Neural progenitor cell (in vitro differentiated cells): ENCODE measurements at regions not wholly inside any gene's neighbourhood (a gene's known extent, or its start where the extent isn't known, plus 50 kb on each side); places are given as distances from the start of the nearest gene placed in this dataset.

Experiments
- DNase-seq: peaks from one replicate; pipeline ENCODE4 v3.0.0-alpha.2; 2016; ENCODE audit warnings: low spot score
- H2AFZ ChIP-seq: fragments of 200-600 bp; sonication (generic); replicated peaks from 2 replicates; pipeline ENCODE4 v1.6.1; 2016; ENCODE audit warnings: antibody characterized with exemption
- H3F3A ChIP-seq: fragments of 200-600 bp; sonication (generic); 2 replicates; pipeline ENCODE4 v1.6.1; 2016; ENCODE audit warnings: antibody characterized with exemption, low read depth
- H3K27ac ChIP-seq: fragments of 200-600 bp; sonication (generic); 2 replicates; pipeline ENCODE4 v1.5.1; 2016; ENCODE audit warnings: mild to moderate bottlenecking
- H3K27me3 ChIP-seq: fragments of 200-600 bp; sonication (generic); 2 replicates; pipeline ENCODE4 v1.6.1; 2016; ENCODE audit warnings: mild to moderate bottlenecking, moderate library complexity
- H3K36me3 ChIP-seq: fragments of 200-600 bp; sonication (generic); 2 replicates; pipeline ENCODE4 v1.5.1; 2016
- H3K4me1 ChIP-seq: fragments of 200-600 bp; sonication (generic); 2 replicates; pipeline ENCODE4 v1.6.1; 2016; ENCODE audit warnings: mixed run types
- H3K4me2 ChIP-seq: fragments of 200-600 bp; sonication (generic); 2 replicates; pipeline ENCODE4 v1.6.1; 2016
- H3K4me3 ChIP-seq: fragments of 200-600 bp; sonication (generic); 2 replicates; pipeline ENCODE4 v1.5.1; 2016
- H3K79me2 ChIP-seq: fragments of 200-600 bp; sonication (generic); 2 replicates; pipeline ENCODE4 v1.6.1; 2016; ENCODE audit warnings: low read depth
- H3K9ac ChIP-seq: fragments of 200-600 bp; sonication (generic); 2 replicates; pipeline ENCODE4 v1.6.1; 2016
- H3K9me3 ChIP-seq: fragments of 200-600 bp; sonication (generic); 2 replicates; pipeline ENCODE4 v1.5.1; 2016; ENCODE audit warnings: low read depth
- H4K20me1 ChIP-seq: fragments of 200-600 bp; sonication (generic); 2 replicates; pipeline ENCODE4 v1.6.1; 2016; ENCODE audit warnings: low read depth
- H3K27ac Mint-ChIP-seq: 3 replicates; pipeline ENCODE4 v1.8.0; 2021; ENCODE audit warnings: mixed read lengths
- H3K27me3 Mint-ChIP-seq: 2 replicates; pipeline ENCODE4 v1.8.0; 2022; ENCODE audit warnings: low read depth, mild to moderate bottlenecking, inconsistent platforms, moderate library complexity, mixed read lengths; ENCODE audit not compliant: insufficient read depth
- H3K36me3 Mint-ChIP-seq: 3 replicates; pipeline ENCODE4 v1.8.0; 2021; ENCODE audit warnings: mixed read lengths
- H3K4me1 Mint-ChIP-seq: 3 replicates; pipeline ENCODE4 v1.8.0; 2021; ENCODE audit warnings: mixed read lengths
- H3K4me3 Mint-ChIP-seq: 3 replicates; pipeline ENCODE4 v1.8.0; 2021; ENCODE audit warnings: mild to moderate bottlenecking, moderate library complexity, mixed read lengths
- H3K9me3 Mint-ChIP-seq: 3 replicates; pipeline ENCODE4 v1.8.0; 2020; ENCODE audit warnings: mixed read lengths
- CTCF ChIP-seq: fragments of 200-600 bp; sonication (generic); IDR thresholded peaks from 2 replicates; pipeline ENCODE4 v1.5.1; 2017; ENCODE audit warnings: antibody characterized with exemption, mild to moderate bottlenecking
- EZH2 ChIP-seq: fragments of 200-600 bp; sonication (generic); IDR thresholded peaks from 2 replicates; pipeline ENCODE4 v1.6.1; 2017; ENCODE audit warnings: antibody characterized with exemption, mild to moderate bottlenecking, moderate library complexity
- EZH2phosphoT487 ChIP-seq: fragments of 200-600 bp; sonication (generic); IDR thresholded peaks from 2 replicates; pipeline ENCODE4 v1.6.1; 2017; ENCODE audit warnings: antibody characterized with exemption

GRCh38 chr10:85003083-85003482 lies 674.7 kb downstream of the CCSER2 start:
- H3K9me3 Mint-ChIP-seq: no peaks in the 10 kb centered on the region
- Histone ChIP-seq H3F3A (no peaks in the 10 kb centered on the region), H3K9me3 (no peaks in the 10 kb centered on the region), H3K27me3 (no peaks in the 10 kb centered on the region), H4K20me1 (no peaks in the 10 kb centered on the region), H3K36me3 (no peaks in the 10 kb centered on the region), H3K9ac (no peak overlapping the region), H3K4me1 (no peaks in the 10 kb centered on the region), H2AFZ (no peak overlapping the region), H3K27ac (no peak overlapping the region), H3K4me3 (no peak overlapping the region), H3K79me2 (no peaks in the 10 kb centered on the region), H3K4me2 (no peak overlapping the region)
- no peaks in the 10 kb centered on the region for H3K27me3 Mint-ChIP-seq
- TF ChIP-seq EZH2 (no peak), CTCF (no peak), EZH2phosphoT487 (no peak)
- no peak overlapping the region for H3K4me3 Mint-ChIP-seq
- H3K36me3 Mint-ChIP-seq: no peaks in the 10 kb centered on the region
- H3K4me1 Mint-ChIP-seq: no peaks in the 10 kb centered on the region
- DNase-seq: no peak
- no peak overlapping the region for H3K27ac Mint-ChIP-seq

- H3K4me1 Mint-ChIP-seq: no peaks in the 10 kb centered on the region
- Histone ChIP-seq H2AFZ (no peak overlapping the region), H4K20me1 (no peaks in the 10 kb centered on the region), H3K27ac (no peak overlapping the region), H3K9ac (no peak overlapping the region), H3K79me2 (no peaks in the 10 kb centered on the region), H3K4me2 (no peak overlapping the region), H3K9me3 (no peaks in the 10 kb centered on the region), H3F3A (no peaks in the 10 kb centered on the region), H3K36me3 (no peaks in the 10 kb centered on the region), H3K4me3 (no peak overlapping the region), H3K27me3 (no peaks in the 10 kb centered on the region), H3K4me1 (no peaks in the 10 kb centered on the region)
- no peak overlapping the region for H3K4me3 Mint-ChIP-seq
- no peak for TF ChIP-seq EZH2
- TF ChIP-seq CTCF: no peak
- no peak for TF ChIP-seq EZH2phosphoT487
- no peaks in the 10 kb centered on the region for H3K36me3 Mint-ChIP-seq
- H3K27ac Mint-ChIP-seq: no peak overlapping the region
- no peak for DNase-seq
- no peaks in the 10 kb centered on the region for H3K9me3 Mint-ChIP-seq
- peaks cover 2% of the 10 kb centered on the region for H3K27me3 Mint-ChIP-seq
Observed at GRCh38 chr10:85008488-85009184, 680.2 kb downstream of the CCSER2 start.

DNA sequence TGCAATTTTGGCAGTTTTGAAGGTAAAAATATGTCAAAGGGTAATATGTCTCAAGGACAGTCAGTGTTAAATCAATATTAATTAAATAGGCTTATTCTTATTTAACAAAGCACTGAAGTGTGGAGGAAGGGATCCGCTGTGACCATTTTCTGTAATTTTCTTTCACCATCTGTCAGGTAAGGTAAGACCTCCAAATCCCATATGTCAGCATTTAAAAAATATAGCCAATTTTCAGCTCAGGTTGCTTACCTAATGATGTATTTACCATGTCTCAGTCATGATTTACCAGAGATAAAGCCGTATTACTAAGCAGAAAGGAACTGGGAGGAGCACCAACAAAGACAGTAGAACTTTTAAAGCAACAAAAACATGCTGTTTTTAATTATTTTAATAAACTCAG lies 683.9 kb downstream of the CCSER2 start:
- no peak overlapping the region for H3K27ac Mint-ChIP-seq
- Histone ChIP-seq H3K9me3 (no peaks in the 10 kb centered on the region), H4K20me1 (no peaks in the 10 kb centered on the region), H3K36me3 (no peaks in the 10 kb centered on the region), H3K4me2 (no peak overlapping the region), H3K4me1 (no peaks in the 10 kb centered on the region), H3K27me3 (no peaks in the 10 kb centered on the region), H3K4me3 (no peak overlapping the region), H3K9ac (no peak overlapping the region), H2AFZ (no peak overlapping the region), H3F3A (no peaks in the 10 kb centered on the region), H3K79me2 (no peaks in the 10 kb centered on the region), H3K27ac (no peak overlapping the region)
- TF ChIP-seq CTCF (no peak), EZH2phosphoT487 (no peak), EZH2 (no peak)
- H3K4me3 Mint-ChIP-seq: no peak overlapping the region
- no peaks in the 10 kb centered on the region for H3K9me3 Mint-ChIP-seq
- H3K27me3 Mint-ChIP-seq: peaks cover 2% of the 10 kb centered on the region
- H3K36me3 Mint-ChIP-seq: no peaks in the 10 kb centered on the region
- no peak for DNase-seq
- H3K4me1 Mint-ChIP-seq: no peaks in the 10 kb centered on the region
